ENCODE measurements at regions not wholly inside any gene's neighbourhood (a gene's known extent, or its start where the extent isn't known, plus 50 kb on each side); places are given as distances from the start of the nearest gene placed in this dataset.

GRCh38 chr16:85399583-85400284, 213.4 kb upstream of the GSE1 start:
- Histone ChIP-seq H3K4me3 (no peak overlapping the region), H3K36me3 (no peaks in the 10 kb centered on the region), H3K4me1 (peaks cover 0 to 29% (median 20%) of the 10 kb centered on the region in 4 donors), H3K27me3 (no peaks in the 10 kb centered on the region), H3K27ac (no peak overlapping the region), H3K9me3 (no peaks in the 10 kb centered on the region)
- 86 to 90% methylated on average over 22 of the region's 23 CpGs for whole genome bisulfite sequencing, 2 donors
- no peak for DNase-seq (ENCODE audit: low spot score in 2 of 2)
- TF ChIP-seq POLR2A (IDR thresholded peaks at IDR 0.05): no peak
- no peak for TF ChIP-seq CTCF (IDR thresholded peaks at IDR 0.05)
- no peak for TF ChIP-seq EP300 (IDR thresholded peaks at IDR 0.05)

- H3K4me1 ChIP-seq: peaks cover 0 to 21% (median 14%) of the 10 kb centered on the region in 4 donors
- no peak for DNase-seq (ENCODE audit: low spot score in 2 of 2)
- WGBS, 2 donors: 91% methylated on average over 25 of the region's 25 CpGs
- TF ChIP-seq POLR2A (IDR thresholded peaks at IDR 0.05): no peak
- no peak for TF ChIP-seq EP300 (IDR thresholded peaks at IDR 0.05)
- no peak for TF ChIP-seq CTCF (IDR thresholded peaks at IDR 0.05)
- H3K9me3 ChIP-seq: no peaks in the 10 kb centered on the region
- H3K27me3 ChIP-seq: no peaks in the 10 kb centered on the region
- H3K36me3 ChIP-seq: no peaks in the 10 kb centered on the region
- H3K4me3 ChIP-seq: no peak overlapping the region
- H3K27ac ChIP-seq: no peak overlapping the region
These were observed 212.6 kb upstream of the GSE1 start for GRCh38 chr16:85400305-85401205.

DNA sequence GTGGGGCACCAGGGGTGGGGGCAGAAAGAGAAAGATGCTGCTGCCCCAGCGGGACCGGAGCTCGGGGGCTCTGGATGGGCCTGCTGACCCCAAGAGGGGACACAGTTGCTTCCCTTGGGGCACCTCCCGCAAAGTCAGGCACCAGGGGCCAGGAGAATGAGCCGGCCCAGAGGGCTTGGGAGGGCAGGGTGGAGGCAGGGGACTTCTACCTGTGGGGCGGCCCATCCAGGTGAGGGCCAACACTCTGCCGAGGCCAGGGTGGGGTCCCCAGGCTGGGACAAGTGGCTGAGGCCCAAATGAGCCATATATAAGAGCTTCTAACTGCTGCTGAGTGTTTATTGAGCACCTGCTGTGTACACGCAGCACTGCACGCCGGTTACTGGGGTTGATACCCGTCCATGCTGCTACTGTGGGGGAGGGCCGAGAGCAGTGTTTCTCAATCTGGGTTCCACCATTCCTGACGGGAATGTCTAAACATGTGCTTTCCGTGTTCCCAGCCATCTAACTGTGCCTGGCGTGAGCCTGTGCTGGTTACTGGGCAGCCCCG, 211.7 kb upstream of the GSE1 start:
- 89 to 90% methylated on average over 12 to 16 of the region's 16 CpGs for WGBS, 2 donors
- TF ChIP-seq EP300 (IDR thresholded peaks at IDR 0.05): no peak
- no peak for TF ChIP-seq CTCF (IDR thresholded peaks at IDR 0.05)
- no peak for TF ChIP-seq POLR2A (IDR thresholded peaks at IDR 0.05)
- no peak overlapping the region for H3K27ac ChIP-seq
- H3K4me3 ChIP-seq: no peak overlapping the region
- H3K9me3 ChIP-seq: no peaks in the 10 kb centered on the region
- no peak for DNase-seq (ENCODE audit: low spot score in 2 of 2)
- H3K36me3 ChIP-seq: no peaks in the 10 kb centered on the region
- peaks cover 0 to 12% (median 5%) of the 10 kb centered on the region in 4 donors for H3K4me1 ChIP-seq
- no peaks in the 10 kb centered on the region for H3K27me3 ChIP-seq

DNA sequence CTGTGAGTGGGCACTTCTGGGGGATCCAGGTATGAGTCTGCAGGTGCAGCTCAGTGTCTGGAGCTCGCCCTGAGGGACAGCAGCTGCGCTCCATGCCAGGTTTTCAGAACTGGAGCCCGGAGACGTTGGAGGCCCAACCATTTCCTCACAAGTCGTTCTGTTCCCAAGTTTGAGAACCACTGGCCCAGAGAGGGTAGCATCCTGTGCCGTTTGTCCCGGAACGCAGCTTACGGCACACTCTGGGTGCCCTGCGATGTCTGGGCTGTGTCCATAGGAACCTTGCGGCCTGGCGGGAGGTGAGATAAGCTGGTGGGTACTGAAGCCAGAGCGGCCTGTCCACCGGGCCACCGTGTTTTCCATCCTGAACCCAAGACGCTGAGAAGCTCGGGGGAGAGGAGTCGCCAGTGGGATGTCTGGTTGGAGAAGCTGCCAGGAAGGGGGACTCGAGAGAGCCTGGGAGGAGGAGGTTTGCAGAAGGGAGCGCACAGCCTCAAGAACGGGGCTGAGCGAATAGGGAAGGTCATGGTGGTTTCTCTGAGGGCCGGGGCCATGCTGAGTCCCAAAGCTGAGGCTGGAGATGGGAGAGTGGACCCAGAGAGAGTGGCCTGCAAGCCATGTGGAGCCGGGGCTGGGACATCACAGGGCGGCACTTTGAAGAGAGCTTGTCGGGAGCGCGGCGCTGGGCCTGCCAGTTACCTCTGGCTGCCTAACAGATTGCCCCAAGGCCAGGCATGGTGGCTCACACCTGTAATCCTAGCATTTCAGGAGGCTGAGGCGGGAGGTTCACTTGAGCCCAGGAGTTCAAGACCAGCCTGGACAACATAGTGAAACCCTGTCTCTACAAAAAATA, 211.0 kb upstream of the GSE1 start:
- 91 to 93% methylated on average over 24 to 28 of the region's 30 CpGs for WGBS, 2 donors
- no peak for TF ChIP-seq EP300 (IDR thresholded peaks at IDR 0.05)
- no peak for TF ChIP-seq POLR2A (IDR thresholded peaks at IDR 0.05)
- no peak overlapping the region for H3K27ac ChIP-seq
- H3K27me3 ChIP-seq: no peaks in the 10 kb centered on the region
- no peaks in the 10 kb centered on the region for H3K9me3 ChIP-seq
- no peaks in the 10 kb centered on the region for H3K36me3 ChIP-seq
- peaks cover 0 to 5% (median 3%) of the 10 kb centered on the region in 4 donors for H3K4me1 ChIP-seq
- DNase-seq (ENCODE audit: low spot score in 2 of 2): peak in 1 of 2 donors; percentile 7
- H3K4me3 ChIP-seq: no peak overlapping the region
